OCI-LY7 (cell line): ENCODE measurements at regions not wholly inside any gene's neighbourhood (a gene's known extent, or its start where the extent isn't known, plus 50 kb on each side); places are given as distances from the start of the nearest gene placed in this dataset.

Experiments
- BruUV-seq: library from RNA; stranded (reverse); fragments of 400-500 nt; replicated peaks from 2 replicates; lab custom pipeline; 2021; lab: Mats Ljungman, UMichigan
- CTCF ChIA-PET: fragments of 300-600 bp; sonication (Branson Sonifier 250); formaldehyde crosslinking; loops from one replicate; lab custom pipeline; 2022; ENCODE audit warnings: antibody characterized with exemption; ENCODE audit not compliant: unreplicated experiment; lab: Charles Lee
- POLR2A ChIA-PET: fragments of 300-600 bp; sonication (Branson Sonifier 250); formaldehyde crosslinking; loops from one replicate; lab custom pipeline; 2022; ENCODE audit warnings: antibody characterized with exemption; lab: Charles Lee
- DNase-seq: peaks from one replicate; pipeline ENCODE4 v3.0.0-alpha.2; 2015; ENCODE audit warnings: low spot score
- H2AFZ ChIP-seq: fragments of 200-600 bp; sonication (generic), shearing (Covaris generic); 2 replicates; pipeline ENCODE4 v1.6.1; 2014; ENCODE audit warnings: mild to moderate bottlenecking, antibody characterized with exemption, low read length, moderate library complexity
- H3K27ac ChIP-seq: fragments of 200-600 bp; sonication (generic); 2 replicates; pipeline ENCODE4 v1.5.1; 2014; ENCODE audit warnings: mixed run types, low read depth, mild to moderate bottlenecking, moderate library complexity, low read length, inconsistent platforms; ENCODE audit not compliant: poor library complexity, severe bottlenecking
- H3K36me3 ChIP-seq: fragments of 200-600 bp; sonication (generic); 2 replicates; pipeline ENCODE4 v1.6.1; 2014; ENCODE audit warnings: mild to moderate bottlenecking, antibody characterized with exemption, low read length, moderate library complexity, mixed read lengths; ENCODE audit not compliant: insufficient read depth
- H3K4me1 ChIP-seq: fragments of 200-600 bp; sonication (generic); 2 replicates; pipeline ENCODE4 v1.5.1; 2014; ENCODE audit warnings: mild to moderate bottlenecking, low read length; ENCODE audit not compliant: insufficient read depth, poor library complexity, severe bottlenecking
- H3K4me2 ChIP-seq: fragments of 200-600 bp; sonication (generic); 2 replicates; pipeline ENCODE4 v1.6.1; 2014; ENCODE audit warnings: mild to moderate bottlenecking, low read length
- H3K4me3 ChIP-seq: fragments of 200-600 bp; sonication (generic); 2 replicates; pipeline ENCODE4 v1.5.1; 2014; ENCODE audit warnings: mild to moderate bottlenecking, low read depth, low read length; ENCODE audit not compliant: poor library complexity, severe bottlenecking
- H3K79me2 ChIP-seq: fragments of 200-600 bp; sonication (generic); 2 replicates; pipeline ENCODE4 v1.6.1; 2016; ENCODE audit warnings: low read depth, mild to moderate bottlenecking, low read length, moderate library complexity, mixed read lengths; ENCODE audit not compliant: insufficient read depth
- H3K9me2 ChIP-seq: fragments of 200-600 bp; sonication (generic); 2 replicates; pipeline ENCODE4 v1.6.1; 2016; ENCODE audit warnings: mild to moderate bottlenecking, low read length, mixed read lengths; ENCODE audit not compliant: insufficient read depth
- H3K9me3 ChIP-seq: fragments of 200-600 bp; sonication (generic); 2 replicates; pipeline ENCODE4 v1.6.1; 2014; ENCODE audit warnings: mild to moderate bottlenecking, mixed run types, low read length, mixed read lengths
- H4K20me1 ChIP-seq: fragments of 200-600 bp; sonication (generic); 2 replicates; pipeline ENCODE4 v1.6.1; 2014; ENCODE audit warnings: mild to moderate bottlenecking, antibody characterized with exemption, low read length, moderate library complexity, mixed read lengths; ENCODE audit not compliant: insufficient read depth
- CTCF ChIP-seq: fragments of 200-600 bp; sonication (generic); conservative IDR thresholded peaks from 2 replicates; pipeline ENCODE4 v1.5.1; 2014; ENCODE audit warnings: mild to moderate bottlenecking, antibody characterized with exemption, low read length, moderate library complexity, mixed read lengths
- EZH2phosphoT487 ChIP-seq: fragments of 200-600 bp; sonication (generic); IDR thresholded peaks from 2 replicates; pipeline ENCODE4 v1.6.1; 2018; ENCODE audit warnings: low read depth, borderline replicate concordance, mild to moderate bottlenecking, mixed run types, antibody characterized with exemption, low read length, moderate library complexity, mixed read lengths
- intact Hi-C: fragments of 100-400 bp; cut with micrococcal nuclease; formaldehyde crosslinking; loops from one replicate; pipeline ENCODE4 v1.10.0; 2022; ENCODE audit not compliant: unreplicated experiment

DNA sequence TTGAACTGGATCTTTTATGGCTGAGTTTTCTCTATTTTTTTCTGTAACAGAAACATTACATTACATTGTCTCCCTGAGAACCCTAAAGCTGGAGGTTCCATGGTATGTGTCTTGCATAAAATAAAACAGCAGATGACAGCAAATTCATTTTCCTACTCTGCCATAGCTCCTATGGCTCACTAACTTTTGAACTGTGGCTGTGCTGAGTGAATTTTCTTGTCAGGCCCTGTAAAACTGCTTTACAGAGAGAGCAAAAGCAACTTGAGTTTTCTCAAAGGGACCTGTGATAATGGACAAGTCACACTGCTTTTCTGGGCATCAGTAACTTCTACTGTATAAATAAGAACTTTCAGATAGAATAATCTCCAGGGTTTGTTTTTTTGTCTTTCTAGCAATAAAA, 129.9 kb upstream of the TSC22D2 start:
- CTCF ChIA-PET: no interaction called here

GRCh38 chr3:150277444-150277843, 130.7 kb upstream of the TSC22D2 start:
- Histone ChIP-seq H3K9me2 (no peaks in the 10 kb centered on the region), H3K36me3 (no peaks in the 10 kb centered on the region), H3K4me1 (no peaks in the 10 kb centered on the region), H3K79me2 (no peaks in the 10 kb centered on the region), H3K4me2 (no peak overlapping the region), H4K20me1 (no peaks in the 10 kb centered on the region), H3K4me3 (no peak overlapping the region), H2AFZ (no peak overlapping the region), H3K9me3 (0 out of 2 replicates have a peak, but pooled peaks cover 8% of the 10 kb centered on the region), H3K27ac (no peak overlapping the region)
- intact Hi-C loops: no loop called here
- ChIA-PET POLR2A (no interaction called here), CTCF (no interaction called here)
- no peak for TF ChIP-seq EZH2phosphoT487
- DNase-seq: no peak
- BruUV-seq: no TSS peak

More for the DNA sequence above, 129.9 kb upstream of the TSC22D2 start:
- no peak overlapping the region for H2AFZ ChIP-seq
- no peak for DNase-seq
- H4K20me1 ChIP-seq: no peaks in the 10 kb centered on the region
- POLR2A ChIA-PET: no interaction called here
- no peaks in the 10 kb centered on the region for H3K79me2 ChIP-seq
- BruUV-seq: no TSS peak
- no peaks in the 10 kb centered on the region for H3K4me1 ChIP-seq
- H3K36me3 ChIP-seq: no peaks in the 10 kb centered on the region
- H3K9me2 ChIP-seq: no peaks in the 10 kb centered on the region
- H3K27ac ChIP-seq: no peak overlapping the region
- no peak for TF ChIP-seq EZH2phosphoT487
- TF ChIP-seq CTCF: no peak
- H3K9me3 ChIP-seq: 0 out of 2 replicates have a peak, but pooled peaks cover 8% of the 10 kb centered on the region
- intact Hi-C loops: no loop called here
- no peak overlapping the region for H3K4me3 ChIP-seq
- no peak overlapping the region for H3K4me2 ChIP-seq

DNA sequence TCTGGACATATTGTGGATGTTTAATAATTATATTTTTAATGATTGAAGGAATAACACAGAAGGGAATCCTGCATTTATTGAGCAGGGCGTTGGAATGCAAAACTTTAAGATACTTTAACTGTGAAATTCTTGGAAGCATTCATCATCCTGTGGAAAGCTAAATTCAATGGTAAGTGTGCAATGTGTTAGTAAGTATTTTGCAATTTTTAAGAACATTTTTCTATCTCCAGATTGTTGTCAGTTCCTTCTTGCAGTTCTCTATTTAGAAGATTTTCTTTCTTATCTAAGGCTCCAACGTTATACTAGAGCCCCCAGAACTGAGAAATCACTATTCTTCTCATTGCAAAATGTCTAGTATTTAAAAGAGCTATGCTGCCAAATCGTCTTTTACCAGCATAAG, 132.2 kb upstream of the TSC22D2 start:
- TF ChIP-seq CTCF (no peak), EZH2phosphoT487 (no peak)
- ChIA-PET CTCF (no interaction called here), POLR2A (interaction anchor here (0.6 kb wide), 1 partner anchor 221 kb away, joined by 3 read pairs; no protein-coding TSS in a partner anchor)
- no peaks in the 10 kb centered on the region for H3K9me2 ChIP-seq
- H4K20me1 ChIP-seq: no peaks in the 10 kb centered on the region
- H3K27ac ChIP-seq: no peak overlapping the region
- no peak overlapping the region for H2AFZ ChIP-seq
- DNase-seq: no peak
- no peaks in the 10 kb centered on the region for H3K4me1 ChIP-seq
- H3K9me3 ChIP-seq: no peaks in the 10 kb centered on the region
- H3K36me3 ChIP-seq: no peaks in the 10 kb centered on the region
- no peak overlapping the region for H3K4me2 ChIP-seq
- intact Hi-C loops: no loop called here
- no peaks in the 10 kb centered on the region for H3K79me2 ChIP-seq
- no peak overlapping the region for H3K4me3 ChIP-seq
- no TSS peak for BruUV-seq
